Ovary (tissue), 7 donors: ENCODE measurements at regions not wholly inside any gene's neighbourhood (a gene's known extent, or its start where the extent isn't known, plus 50 kb on each side); places are given as distances from the start of the nearest gene placed in this dataset.
"Not testable (repeated sequence)": the region's sequence is repeated elsewhere in the genome, so short reads cannot be mapped to it uniquely, and the experiment has no call there.

ENCODE experiments used
- DNase-seq, 5 donors: peaks; one replicate each; pipeline ENCODE4 v3.0.0-alpha.2; 2019 to 2020
- H3K27ac ChIP-seq, 2 donors: fragments of 200-600 bp; one replicate each; pipeline versions ENCODE4 v1.5.1 to v1.8.0; 2019 to 2022
- H3K27me3 ChIP-seq: fragments of 200-600 bp; one replicate; pipeline ENCODE4 v1.8.0; 2022
- H3K36me3 ChIP-seq: fragments of 200-600 bp; sonication (generic); one replicate; pipeline ENCODE4 v1.5.1; 2019
- H3K4me1 ChIP-seq: one replicate; pipeline ENCODE4 v1.8.1; 2013; ENCODE audit warnings: mild to moderate bottlenecking, moderate library complexity; ENCODE audit not compliant: insufficient read depth
- H3K4me3 ChIP-seq: fragments of 200-600 bp; sonication (generic); one replicate; pipeline ENCODE4 v1.5.1; 2017
- H3K9me3 ChIP-seq, 2 donors: fragments of 200-600 bp in 1 of 2; sonication (generic) in 1 of 2; one replicate each; pipeline versions ENCODE4 v1.5.1 to v1.8.1; 2013 to 2019; ENCODE audit warnings: mild to moderate bottlenecking in 1 of 2, moderate library complexity in 1 of 2
- CTCF ChIP-seq, 3 donors: fragments of 450-650 bp in 2 of 3; fragments of 200-600 bp in 1 of 3; IDR thresholded peaks; one replicate each; pipeline versions ENCODE4 v1.5.1 to v1.8.0; 2016 to 2022; ENCODE audit warnings: antibody characterized with exemption in 3 of 3, mild to moderate bottlenecking in 1 of 3
- EP300 ChIP-seq: sonication (generic); formaldehyde crosslinking; IDR thresholded peaks from one replicate; pipeline ENCODE4 v1.6.1; 2017; ENCODE audit warnings: antibody characterized with exemption
- POLR2A ChIP-seq: fragments of 450-650 bp; IDR thresholded peaks from one replicate; pipeline ENCODE4 v1.6.1; 2017; ENCODE audit warnings: antibody characterized with exemption, mild to moderate bottlenecking, moderate library complexity
- WGBS, 3 donors: extraction: QIAGEN DNeasy Blood & Tissue Kit in 1 of 3; methylation state at CpG; one replicate each; pipeline versions ENCODE4 v1.1.5 to v1.1.7; 2013 to 2017; 5-methylcytosine and 5-hydroxymethylcytosine counted together
- intact Hi-C, 4 donors: fragments of 100-400 bp; cut with DNase I; formaldehyde crosslinking; loops; one replicate each; pipeline versions ENCODE4 v1.11.0 to v1.15.1; 2022 to 2023
- donor health status: DM: no; HTN: no; CAD: no; lungs with moderate emphysema.
- donor health status: DM: no; HTN: no; CAD: no.
- donor health status: Bipolar disorder and iron deficiency.
- donor health status: DM: no; HTN: no; CAD: no.
- donor health status: DM: yes; HTN: yes; CAD: no.

GRCh38 chr20:52031563-52032303, 159.8 kb downstream of the ZFP64 start:
- Histone ChIP-seq H3K36me3 (no peaks in the 10 kb centered on the region), H3K27me3 (no peaks in the 10 kb centered on the region), H3K9me3 (no peaks in the 10 kb centered on the region), H3K4me3 (no peak overlapping the region), H3K4me1 (no peaks in the 10 kb centered on the region), H3K27ac (peak overlapping the region in 1 of 2 donors; percentile 49)
- WGBS, 3 donors = 6 to 10% (median 6%) methylated on average over 14 of the region's 14 CpGs
- peak; percentile 23 to 50 (median 29) for DNase-seq
- no peak for TF ChIP-seq EP300
- TF ChIP-seq CTCF (IDR thresholded peaks at IDR 0.05) = no peak
- TF ChIP-seq POLR2A = no peak
- intact Hi-C loops = no loop called here

- H3K36me3 ChIP-seq = no peaks in the 10 kb centered on the region
- no peak for DNase-seq
- peak overlapping the region in 1 of 2 donors; percentile 49 for H3K27ac ChIP-seq
- H3K4me3 ChIP-seq = no peak overlapping the region
- intact Hi-C loops = no loop called here
- H3K4me1 ChIP-seq = no peaks in the 10 kb centered on the region
- 7 to 40% (median 10%) methylated on average over 2 of the region's 2 CpGs for WGBS, 3 donors
- H3K27me3 ChIP-seq = no peaks in the 10 kb centered on the region
- H3K9me3 ChIP-seq = no peaks in the 10 kb centered on the region
- TF ChIP-seq CTCF (IDR thresholded peaks at IDR 0.05) = no peak
- TF ChIP-seq EP300 = no peak
- TF ChIP-seq POLR2A = no peak
These were observed 160.4 kb downstream of the ZFP64 start for GRCh38 chr20:52031206-52031562.

GRCh38 chr20:52029129-52029528, 162.4 kb downstream of the ZFP64 start:
- not testable (repeated sequence) for H3K27me3 ChIP-seq, H3K9me3 ChIP-seq, H3K27ac ChIP-seq, DNase-seq, H3K36me3 ChIP-seq, H3K4me1 ChIP-seq, H3K4me3 ChIP-seq
- WGBS, 3 donors = 92 to 96% (median 92%) methylated on average over 2 of the region's 2 CpGs
- intact Hi-C loops = loop anchor here in 1 of 4 donors (10.0 kb wide), 1 partner anchor 64 kb away; no protein-coding TSS in a partner anchor

- intact Hi-C loops = loop anchor here in 1 of 4 donors (10.0 kb wide), 1 partner anchor 61 kb away; no protein-coding TSS in a partner anchor
- TF ChIP-seq CTCF (IDR thresholded peaks at IDR 0.05) (no peak), EP300 (no peak), POLR2A (no peak)
- H3K4me1 ChIP-seq = no peaks in the 10 kb centered on the region
- H3K36me3 ChIP-seq = no peaks in the 10 kb centered on the region
- no peak overlapping the region for H3K27ac ChIP-seq
- no peak overlapping the region for H3K4me3 ChIP-seq
- DNase-seq = no peak
- 45 to 49% (median 46%) methylated on average over 3 of the region's 3 CpGs for WGBS, 3 donors
- no peaks in the 10 kb centered on the region for H3K27me3 ChIP-seq
- H3K9me3 ChIP-seq = no peaks in the 10 kb centered on the region
These were observed 165.6 kb downstream of the ZFP64 start for GRCh38 chr20:52025938-52026337.

GRCh38 chr20:52019313-52019712, 172.3 kb downstream of the ZFP64 start:
- WGBS, 3 donors = 78 to 94% (median 93%) methylated on average over 3 of the region's 3 CpGs
- DNase-seq = no peak
- no peak overlapping the region for H3K27ac ChIP-seq
- no peak overlapping the region for H3K4me3 ChIP-seq
- H3K9me3 ChIP-seq = no peaks in the 10 kb centered on the region
- intact Hi-C loops = no loop called here
- no peaks in the 10 kb centered on the region for H3K4me1 ChIP-seq
- TF ChIP-seq CTCF (IDR thresholded peaks at IDR 0.05) = no peak
- TF ChIP-seq EP300 = no peak
- no peak for TF ChIP-seq POLR2A
- H3K27me3 ChIP-seq = no peaks in the 10 kb centered on the region
- no peaks in the 10 kb centered on the region for H3K36me3 ChIP-seq
